ENCODE measurements at regions not wholly inside any gene's neighbourhood (a gene's known extent, or its start where the extent isn't known, plus 50 kb on each side); places are given as distances from the start of the nearest gene placed in this dataset.

- Histone ChIP-seq H3K4me1 (ENCODE audit: control insufficient read depth in 1 of 2, low read depth in 2 of 2) (no peaks in the 10 kb centered on the region), H3K4me3 (no peak overlapping the region), H3K27ac (no peak overlapping the region), H3K36me3 (no peaks in the 10 kb centered on the region), H3K9me3 (no peaks in the 10 kb centered on the region), H3K27me3 (replicated peaks; ENCODE audit: insufficient read depth) (no peaks in the 10 kb centered on the region)
- no peak for DNase-seq (ENCODE audit: low spot score)
- no peak for TF ChIP-seq CTCF (IDR thresholded peaks at IDR 0.05)
- ATAC-seq (ENCODE audit: insufficient number of reproducible peaks, low FRiP score, low read depth) = no peak
Measured at GRCh38 chr6:11482616-11483015, 54.9 kb upstream of the TMEM170B start.

- DNase-seq (ENCODE audit: low spot score) = no peak
- Histone ChIP-seq H3K9me3 (no peaks in the 10 kb centered on the region), H3K36me3 (no peaks in the 10 kb centered on the region), H3K27ac (no peak overlapping the region), H3K27me3 (replicated peaks; ENCODE audit: insufficient read depth) (no peaks in the 10 kb centered on the region), H3K4me1 (ENCODE audit: control insufficient read depth in 1 of 2, low read depth in 2 of 2) (no peaks in the 10 kb centered on the region), H3K4me3 (no peak overlapping the region)
- no peak for ATAC-seq (ENCODE audit: insufficient number of reproducible peaks, low FRiP score, low read depth)
- TF ChIP-seq CTCF (IDR thresholded peaks at IDR 0.05) = no peak
Measured at GRCh38 chr6:11480541-11480940, 57.0 kb upstream of the TMEM170B start.

- ATAC-seq (ENCODE audit: insufficient number of reproducible peaks, low FRiP score, low read depth) (no peak), DNase-seq (ENCODE audit: low spot score) (no peak)
- Histone ChIP-seq H3K27ac (no peak overlapping the region), H3K27me3 (replicated peaks; ENCODE audit: insufficient read depth) (no peaks in the 10 kb centered on the region), H3K36me3 (no peaks in the 10 kb centered on the region), H3K4me1 (ENCODE audit: control insufficient read depth in 1 of 2, low read depth in 2 of 2) (peaks cover 0 to 5% of the 10 kb centered on the region in 2 donors), H3K9me3 (no peaks in the 10 kb centered on the region), H3K4me3 (no peak overlapping the region)
- no peak for TF ChIP-seq CTCF (IDR thresholded peaks at IDR 0.05)
Measured at GRCh38 chr6:11479296-11479695, 58.3 kb upstream of the TMEM170B start.

- H3K27me3 ChIP-seq (replicated peaks; ENCODE audit: insufficient read depth) = no peaks in the 10 kb centered on the region
- DNase-seq (ENCODE audit: low spot score) (no peak), ATAC-seq (ENCODE audit: insufficient number of reproducible peaks, low FRiP score, low read depth) (no peak)
- no peak for TF ChIP-seq CTCF (IDR thresholded peaks at IDR 0.05)
- H3K36me3 ChIP-seq = no peaks in the 10 kb centered on the region
- no peaks in the 10 kb centered on the region for H3K9me3 ChIP-seq
- H3K27ac ChIP-seq = no peak overlapping the region
- peaks cover 0 to 9% of the 10 kb centered on the region in 2 donors for H3K4me1 ChIP-seq (ENCODE audit: control insufficient read depth in 1 of 2, low read depth in 2 of 2)
- no peak overlapping the region for H3K4me3 ChIP-seq
Measured at GRCh38 chr6:11478586-11478985, 59.0 kb upstream of the TMEM170B start.

- H3K4me1 ChIP-seq (ENCODE audit: control insufficient read depth in 1 of 2, low read depth in 2 of 2) = peaks cover 0 to 20% of the 10 kb centered on the region in 2 donors
- no peaks in the 10 kb centered on the region for H3K9me3 ChIP-seq
- ATAC-seq (ENCODE audit: insufficient number of reproducible peaks, low FRiP score, low read depth) (no peak), DNase-seq (ENCODE audit: low spot score) (no peak)
- no peak overlapping the region for H3K27ac ChIP-seq
- no peaks in the 10 kb centered on the region for H3K36me3 ChIP-seq
- H3K27me3 ChIP-seq (replicated peaks; ENCODE audit: insufficient read depth) = no peaks in the 10 kb centered on the region
- H3K4me3 ChIP-seq = no peak overlapping the region
- TF ChIP-seq CTCF (IDR thresholded peaks at IDR 0.05) = no peak
Measured at GRCh38 chr6:11475016-11475415, 62.5 kb upstream of the TMEM170B start.
